Retinal pigment epithelial cell (primary cell): ENCODE measurements at regions not wholly inside any gene's neighbourhood (a gene's known extent, or its start where the extent isn't known, plus 50 kb on each side); places are given as distances from the start of the nearest gene placed in this dataset.

Experiments used
- DNase-seq: peaks from one replicate; pipeline ENCODE4 v3.0.0-alpha.2; 2010; ENCODE audit warnings: low read depth
- H3K4me3 ChIP-seq: 2 replicates; pipeline ENCODE4 v1.5.1; 2011; ENCODE audit warnings: mild to moderate bottlenecking, low read length, control low read depth, moderate library complexity
- CTCF ChIP-seq: conservative IDR thresholded peaks from 2 replicates; pipeline ENCODE4 v1.5.1; 2011; ENCODE audit warnings: low read depth, low read length, control low read depth, inconsistent platforms

DNA sequence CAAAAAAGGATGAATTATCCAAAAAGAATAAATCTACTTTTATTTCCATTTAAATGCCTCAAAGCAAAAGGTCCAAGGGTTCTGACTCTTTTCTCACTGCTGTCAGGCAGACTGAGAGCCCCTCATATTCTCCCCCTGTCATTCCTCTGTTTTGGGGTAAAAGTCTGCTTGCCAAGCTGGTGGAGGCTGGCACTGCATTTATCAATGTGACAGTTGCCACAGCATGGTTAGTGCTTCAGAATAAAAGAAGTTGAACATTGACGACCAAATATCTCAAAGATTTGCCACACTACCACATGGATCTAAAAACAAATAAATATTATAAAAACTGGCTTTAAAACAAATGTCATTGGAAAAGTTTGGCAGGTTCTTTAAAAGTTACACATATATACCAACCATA, 89.2 kb upstream of the SNRK start:
- no peak for DNase-seq
- H3K4me3 ChIP-seq: no peak overlapping the region
- no peak for TF ChIP-seq CTCF

- no peak for TF ChIP-seq CTCF
- no peak for DNase-seq
- no peak overlapping the region for H3K4me3 ChIP-seq
Observed at GRCh38 chr3:43196721-43197120, 89.6 kb upstream of the SNRK start.

DNA sequence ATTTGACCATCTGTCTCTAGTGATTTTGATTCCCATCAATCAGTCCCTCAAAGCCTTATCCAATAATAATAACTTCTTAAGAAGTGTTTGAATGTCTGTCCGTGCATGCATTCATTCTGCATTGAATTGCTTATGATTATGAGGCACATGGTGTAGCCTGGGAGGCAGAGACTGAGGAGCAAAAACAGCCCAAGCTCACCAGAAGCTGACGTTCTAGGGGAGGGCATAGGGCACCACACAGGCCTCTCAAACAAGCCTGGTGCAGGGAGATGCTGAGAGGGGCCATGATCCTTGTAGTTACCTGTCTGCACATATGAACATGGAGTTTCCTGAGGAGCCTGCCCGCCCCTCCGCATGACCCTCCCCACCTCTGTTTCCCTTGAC, 89.2 kb upstream of the POMGNT2 start:
- no peak overlapping the region for H3K4me3 ChIP-seq
- no peak for DNase-seq
- TF ChIP-seq CTCF: no peak

- no peak overlapping the region for H3K4me3 ChIP-seq
- TF ChIP-seq CTCF: no peak
- DNase-seq: no peak
Observed at GRCh38 chr3:43194490-43195114, 88.7 kb upstream of the POMGNT2 start.

GRCh38 chr3:43194069-43194468, 88.2 kb upstream of the POMGNT2 start:
- no peak for TF ChIP-seq CTCF
- H3K4me3 ChIP-seq: no peak overlapping the region
- DNase-seq: no peak

GRCh38 chr3:43192028-43192427, 86.1 kb upstream of the POMGNT2 start:
- no peak for TF ChIP-seq CTCF
- no peak overlapping the region for H3K4me3 ChIP-seq
- no peak for DNase-seq

- no peak for TF ChIP-seq CTCF
Observed at GRCh38 chr3:43191116-43191515, 85.2 kb upstream of the POMGNT2 start.

More at GRCh38 chr3:43191116-43191515, 85.2 kb upstream of the POMGNT2 start:
- no peak overlapping the region for H3K4me3 ChIP-seq
- no peak for DNase-seq
